ENCODE measurements at regions not wholly inside any gene's neighbourhood (a gene's known extent, or its start where the extent isn't known, plus 50 kb on each side); places are given as distances from the start of the nearest gene placed in this dataset.

GRCh38 chr16:73219176-73219575 lies 171.2 kb upstream of the ZFHX3 start:
- ChIA-PET SMC1A (ENCODE audit: uncharacterized antibody, unreplicated experiment) (no interaction called here), RAD21 (ENCODE audit: unreplicated experiment) (interaction anchor here (0.6 kb wide), 1 partner anchor 387 kb away, joined by 3 read pairs; no protein-coding TSS in a partner anchor), CTCF (interaction anchor here (1.6 to 2.1 kb wide), 2 partner anchors 387 to 716 kb away, joined by 3 to 7 read pairs; no protein-coding TSS in a partner anchor), POLR2A (no interaction called here)
- intact Hi-C loops (cut with micrococcal nuclease; ENCODE audit: unreplicated experiment): no loop called here
- no TSS peak for BruUV-seq (replicated peaks)
- Histone ChIP-seq H3K9me3 (replicated peaks; ENCODE audit: control insufficient read depth, insufficient read depth, low read length) (no peaks in the 10 kb centered on the region; the same call in 2 of the 3 replicates), H3K4me2 (ENCODE audit: control insufficient read depth, insufficient read depth) (no peak overlapping the region), H3K9ac (ENCODE audit: control insufficient read depth, insufficient read depth, low read length) (no peak overlapping the region), H3K27me3 (replicated peaks in 1 of 2; ENCODE audit: control insufficient read depth in 2 of 2, insufficient read depth in 2 of 2, low read length in 1 of 2) (no peaks in the 10 kb centered on the region), H3K4me1 (ENCODE audit: control insufficient read depth, insufficient read depth, low read length) (no peaks in the 10 kb centered on the region), H4K20me1 (ENCODE audit: control insufficient read depth, insufficient read depth) (no peaks in the 10 kb centered on the region), H3K27ac (ENCODE audit: control insufficient read depth, insufficient read depth) (no peak overlapping the region), H3K36me3 (ENCODE audit: control insufficient read depth in 2 of 2, insufficient read depth in 2 of 2, low read length in 1 of 2) (no peaks in the 10 kb centered on the region), H3K4me3 (no peak overlapping the region), H3K79me2 (ENCODE audit: control insufficient read depth, insufficient read depth, low read length) (no peaks in the 10 kb centered on the region), H2AFZ (ENCODE audit: control insufficient read depth, low read depth, low read length) (no peak overlapping the region)
- 90% methylated on average over 1 of the region's 1 CpG for WGBS (ENCODE audit: insufficient coverage, insufficient replicate concordance, low lambda C conversion rate, missing lambda C conversion rate)
- no peak for FAIRE-seq
- no peak for DNase-seq (ENCODE audit: low read depth, low spot score)
- in situ Hi-C loops (cut with MboI): no loop called here
- ATAC-seq: no peak
- TF ChIP-seq RCOR1 (conservative IDR thresholded peaks at IDR 0.05; ENCODE audit: low read depth, low read length) (no peak), RFX5 (IDR thresholded peaks at IDR 0.05; ENCODE audit: low read depth, low read length) (no peak), NKRF (conservative IDR thresholded peaks at IDR 0.05) (no peak), ZNF592 (IDR thresholded peaks at IDR 0.05) (no peak), ZNF24 (IDR thresholded peaks at IDR 0.05) (no peak), CREB1 (IDR thresholded peaks at IDR 0.05; ENCODE audit: low read depth) (no peak), EZH2 (IDR thresholded peaks at IDR 0.05; ENCODE audit: borderline replicate concordance, control insufficient read depth, low read depth, low read length) (no peak), YBX1 (IDR thresholded peaks at IDR 0.05) (no peak), ZBTB4 (CRISPR knock-in tag; IDR thresholded peaks at IDR 0.05) (no peak), CBX5 (IDR thresholded peaks at IDR 0.05; ENCODE audit: low read depth) (no peak), SIX5 (IDR thresholded peaks at IDR 0.05; ENCODE audit: low read depth, low read length, severe bottlenecking) (no peak), IRF4 (IDR thresholded peaks at IDR 0.05; ENCODE audit: low read depth, low read length) (no peak), JUNB (IDR thresholded peaks at IDR 0.05) (no peak), TAF1 (IDR thresholded peaks at IDR 0.05; ENCODE audit: borderline replicate concordance, low read depth, low read length) (no peak), USF1 (IDR thresholded peaks at IDR 0.05; ENCODE audit: borderline replicate concordance, extremely low read length, insufficient read depth, low read depth, low read length) (no peak)
